Endothelial cell of umbilical vein (primary cell): ENCODE measurements at regions not wholly inside any gene's neighbourhood (a gene's known extent, or its start where the extent isn't known, plus 50 kb on each side); places are given as distances from the start of the nearest gene placed in this dataset.

Experiments used
- BruUV-seq: library from RNA; stranded (reverse); fragments of 400-500 nt; replicated peaks from 2 replicates; lab custom pipeline; 2021; lab: Mats Ljungman, UMichigan
- CTCF ChIA-PET: fragments of 300-600, 350-600 bp; sonication (Branson Sonifier 250); formaldehyde crosslinking; loops from one replicate; lab custom pipeline; 2021; ENCODE audit warnings: antibody characterized with exemption, inconsistent platforms; lab: Charles Lee
- POLR2A ChIA-PET: fragments of 300-600, 350-600 bp; sonication (Branson Sonifier 250); formaldehyde crosslinking; loops from one replicate; lab custom pipeline; 2021; ENCODE audit warnings: antibody characterized with exemption, inconsistent platforms; lab: Charles Lee
- DNase-seq: peaks from one replicate; pipeline ENCODE4 v3.0.0-alpha.2; 2011; ENCODE audit warnings: low read depth, low spot score
- FAIRE-seq: peaks from 2 replicates; lab custom pipeline; 2011; peaks lifted over from hg19 to GRCh38; lab: Jason Lieb, UNC
- H2AFZ ChIP-seq: 2 replicates; pipeline ENCODE4 v1.6.0; 2012; ENCODE audit warnings: low read depth, low read length, control low read depth, inconsistent platforms
- H3K27ac ChIP-seq: 2 replicates; pipeline ENCODE4 v1.5.1; 2011; ENCODE audit warnings: low read depth, mild to moderate bottlenecking, control low read depth, low read length, moderate library complexity; ENCODE audit not compliant: insufficient read depth
- H3K27me3 ChIP-seq, 2 experiments: 2 replicates each; pipeline versions ENCODE4 v1.6.0 to v1.6.1; 2011; ENCODE audit warnings: low read length in 2 of 2, mixed read lengths in 1 of 2; ENCODE audit not compliant: control insufficient read depth in 2 of 2, insufficient read depth in 2 of 2
- H3K36me3 ChIP-seq, 2 experiments: 2 replicates in 1 of 2; 3 replicates in 1 of 2; pipeline ENCODE4 v1.5.1; 2011; ENCODE audit warnings: low read length in 2 of 2, mild to moderate bottlenecking in 1 of 2, moderate library complexity in 1 of 2; ENCODE audit not compliant: control insufficient read depth in 2 of 2, insufficient read depth in 2 of 2; ENCODE audit errors: extremely low read depth in 1 of 2
- H3K4me1 ChIP-seq: 3 replicates; pipeline ENCODE4 v1.5.1; 2011; ENCODE audit warnings: mild to moderate bottlenecking, low read length; ENCODE audit not compliant: control insufficient read depth, insufficient read depth; ENCODE audit errors: extremely low read depth
- H3K4me2 ChIP-seq: 2 replicates; pipeline ENCODE4 v1.6.1; 2011; ENCODE audit warnings: low read length, control low read depth, mixed read lengths; ENCODE audit not compliant: insufficient read depth
- H3K4me3 ChIP-seq, 3 experiments: fragments of 200-600 bp in 1 of 3; sonication (generic), shearing (Covaris generic) in 1 of 3; replicated peaks in 1 of 3; 2 replicates each; pipeline ENCODE4 v1.5.1; 2011 to 2016; ENCODE audit warnings: control low read depth in 3 of 3, low read length in 3 of 3, mild to moderate bottlenecking in 2 of 3, inconsistent platforms in 1 of 3, low read depth in 1 of 3, moderate library complexity in 1 of 3; ENCODE audit not compliant: insufficient read depth in 1 of 3
- H3K79me2 ChIP-seq: 2 replicates; pipeline ENCODE4 v1.6.0; 2012; ENCODE audit warnings: low read length, inconsistent platforms; ENCODE audit not compliant: control insufficient read depth, insufficient read depth
- H3K9ac ChIP-seq: replicated peaks from 2 replicates; pipeline ENCODE3; 2011; ENCODE audit warnings: low read length, control low read depth; ENCODE audit not compliant: insufficient read depth; ENCODE audit errors: extremely low read depth
- H3K9me1 ChIP-seq: replicated peaks from 3 replicates; pipeline ENCODE4 v1.6.0; 2011; ENCODE audit warnings: mild to moderate bottlenecking, low read length; ENCODE audit not compliant: control insufficient read depth, insufficient read depth; ENCODE audit errors: extremely low read depth
- H3K9me3 ChIP-seq: replicated peaks from 2 replicates; pipeline ENCODE4 v1.5.1; 2012; ENCODE audit warnings: low read length, inconsistent platforms; ENCODE audit not compliant: control insufficient read depth, insufficient read depth
- H4K20me1 ChIP-seq: replicated peaks from 2 replicates; pipeline ENCODE3; 2011; ENCODE audit warnings: mild to moderate bottlenecking, low read length; ENCODE audit not compliant: control insufficient read depth, insufficient read depth; ENCODE audit errors: extremely low read depth
- EZH2 ChIP-seq: IDR thresholded peaks from 2 replicates; pipeline ENCODE4 v1.6.1; 2012; ENCODE audit warnings: borderline replicate concordance, low read depth, mild to moderate bottlenecking, moderate library complexity, low read length, inconsistent platforms; ENCODE audit not compliant: severe bottlenecking
- FOS ChIP-seq: IDR thresholded peaks from 2 replicates; pipeline ENCODE4 v1.6.1; 2011; ENCODE audit warnings: mild to moderate bottlenecking, low read length, moderate library complexity, borderline replicate concordance; ENCODE audit not compliant: insufficient read depth
- JUN ChIP-seq: IDR thresholded peaks from 2 replicates; pipeline ENCODE4 v1.6.1; 2011; ENCODE audit warnings: borderline replicate concordance, low read depth; ENCODE audit not compliant: insufficient read length, insufficient read depth
- MYC ChIP-seq: IDR thresholded peaks from one replicate; pipeline ENCODE4 v1.6.1; 2011; ENCODE audit warnings: mild to moderate bottlenecking, low read depth, low read length
- POLR2A ChIP-seq: IDR thresholded peaks from 2 replicates; pipeline ENCODE4 v1.6.1; 2012; ENCODE audit warnings: low read depth, mild to moderate bottlenecking, control low read depth, low read length
- dilution Hi-C: fragments of 300-500 bp; cut with MboI; formaldehyde crosslinking; loops from one replicate; pipeline ENCODE4 v1.15.0; 2019; ENCODE audit warnings: low sequenced_read_pairs; ENCODE audit not compliant: extremely low pct_ligation_motif_present
- intact Hi-C: fragments of 100-400 bp; cut with micrococcal nuclease; formaldehyde crosslinking; loops from one replicate; pipeline ENCODE4 v1.10.0; 2022
- TF ChIP-seq, protein P1 (sequence below): IDR thresholded peaks from 2 replicates; pipeline ENCODE4 v1.6.1; 2011; ENCODE audit not compliant: insufficient read depth, insufficient read length
- TF ChIP-seq, protein P2 (sequence below), 2 donors: IDR thresholded peaks; 1 replicate in 1 of 2; 2 replicates in 1 of 2; pipeline ENCODE4 v1.5.1; 2011; ENCODE audit warnings: low read length in 2 of 2, mild to moderate bottlenecking in 2 of 2, moderate library complexity in 2 of 2, control low read depth in 1 of 2, inconsistent platforms in 1 of 2, low read depth in 1 of 2; ENCODE audit not compliant: insufficient read depth in 1 of 2; ENCODE audit errors: extremely low read depth in 1 of 2

DNA sequence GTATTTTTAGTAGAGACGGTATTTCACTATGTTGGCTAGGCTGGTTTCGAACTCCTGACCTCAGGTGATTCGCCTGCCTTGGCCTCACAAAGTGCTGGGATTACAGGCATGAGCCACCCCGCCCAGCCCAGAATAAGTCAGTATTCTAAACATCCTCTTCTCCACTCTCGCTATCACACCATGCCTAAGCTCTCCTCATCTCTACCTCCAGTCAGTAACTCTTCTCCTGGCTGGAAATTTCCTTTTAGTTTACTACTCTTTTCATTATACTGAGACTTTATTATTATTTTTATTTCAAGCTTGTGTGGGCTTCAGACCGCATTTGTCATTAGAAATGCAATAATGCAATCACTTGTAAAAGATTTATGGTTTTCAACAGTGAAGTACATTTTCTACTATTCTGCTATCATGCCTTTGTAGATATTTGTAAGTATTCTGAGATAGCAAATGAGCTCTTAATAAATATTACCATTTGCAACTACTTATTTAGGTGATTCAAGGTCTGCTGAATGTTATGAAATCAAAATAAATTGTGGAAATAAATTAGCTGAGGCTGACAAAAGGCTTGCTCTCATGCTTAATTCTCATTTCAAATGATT, 617.3 kb upstream of the GOT2 start:
- ChIA-PET POLR2A (no interaction called here), CTCF (interaction anchor here (1.3 kb wide), 1 partner anchor 537 kb away, joined by 4 read pairs; no protein-coding TSS in a partner anchor)
- Histone ChIP-seq H4K20me1 (no peaks in the 10 kb centered on the region), H3K4me1 (no peaks in the 10 kb centered on the region), H3K9ac (no peak overlapping the region), H3K4me2 (no peak overlapping the region), H3K27me3 (no peaks in the 10 kb centered on the region), H3K4me3 (no peak overlapping the region), H2AFZ (no peak overlapping the region), H3K9me1 (no peaks in the 10 kb centered on the region), H3K9me3 (no peaks in the 10 kb centered on the region), H3K79me2 (no peaks in the 10 kb centered on the region), H3K27ac (no peak overlapping the region), H3K36me3 (no peaks in the 10 kb centered on the region)
- dilution Hi-C loops (no loop called here), intact Hi-C loops (no loop called here)
- DNase-seq (no peak), FAIRE-seq (no peak)
- no peak for TF ChIP-seq POLR2A
- TF ChIP-seq MYC: no peak
- TF ChIP-seq, protein P1, sequence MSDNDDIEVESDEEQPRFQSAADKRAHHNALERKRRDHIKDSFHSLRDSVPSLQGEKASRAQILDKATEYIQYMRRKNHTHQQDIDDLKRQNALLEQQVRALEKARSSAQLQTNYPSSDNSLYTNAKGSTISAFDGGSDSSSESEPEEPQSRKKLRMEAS: no peak
- no peak for TF ChIP-seq FOS
- no peak for TF ChIP-seq JUN
- TF ChIP-seq, protein P2, sequence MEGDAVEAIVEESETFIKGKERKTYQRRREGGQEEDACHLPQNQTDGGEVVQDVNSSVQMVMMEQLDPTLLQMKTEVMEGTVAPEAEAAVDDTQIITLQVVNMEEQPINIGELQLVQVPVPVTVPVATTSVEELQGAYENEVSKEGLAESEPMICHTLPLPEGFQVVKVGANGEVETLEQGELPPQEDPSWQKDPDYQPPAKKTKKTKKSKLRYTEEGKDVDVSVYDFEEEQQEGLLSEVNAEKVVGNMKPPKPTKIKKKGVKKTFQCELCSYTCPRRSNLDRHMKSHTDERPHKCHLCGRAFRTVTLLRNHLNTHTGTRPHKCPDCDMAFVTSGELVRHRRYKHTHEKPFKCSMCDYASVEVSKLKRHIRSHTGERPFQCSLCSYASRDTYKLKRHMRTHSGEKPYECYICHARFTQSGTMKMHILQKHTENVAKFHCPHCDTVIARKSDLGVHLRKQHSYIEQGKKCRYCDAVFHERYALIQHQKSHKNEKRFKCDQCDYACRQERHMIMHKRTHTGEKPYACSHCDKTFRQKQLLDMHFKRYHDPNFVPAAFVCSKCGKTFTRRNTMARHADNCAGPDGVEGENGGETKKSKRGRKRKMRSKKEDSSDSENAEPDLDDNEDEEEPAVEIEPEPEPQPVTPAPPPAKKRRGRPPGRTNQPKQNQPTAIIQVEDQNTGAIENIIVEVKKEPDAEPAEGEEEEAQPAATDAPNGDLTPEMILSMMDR (IDR thresholded peaks at IDR 0.05; ENCODE audit: extremely low read depth in 1 of 2, insufficient read depth in 1 of 2, low read depth in 1 of 2, low read length in 2 of 2): no peak
- no peak for TF ChIP-seq EZH2
- BruUV-seq: no TSS peak
